OCI-LY3 (cell line): ENCODE measurements at regions not wholly inside any gene's neighbourhood (a gene's known extent, or its start where the extent isn't known, plus 50 kb on each side); places are given as distances from the start of the nearest gene placed in this dataset.
"Not testable (repeated sequence)": the region's sequence is repeated elsewhere in the genome, so short reads cannot be mapped to it uniquely, and the experiment has no call there.

Experiments used
- EZH2phosphoT487 ChIP-seq: fragments of 200-600 bp; shearing (Covaris generic); IDR thresholded peaks from 2 replicates; pipeline ENCODE4 v1.6.1; 2018; ENCODE audit warnings: antibody characterized with exemption, mixed run types, low read depth
- TF ChIP-seq, protein P1 (sequence below): fragments of 200-600, 300-600 bp; sonication (generic); IDR thresholded peaks from 2 replicates; pipeline ENCODE4 v1.5.1; 2014; ENCODE audit warnings: antibody characterized with exemption, low read length, low read depth

DNA sequence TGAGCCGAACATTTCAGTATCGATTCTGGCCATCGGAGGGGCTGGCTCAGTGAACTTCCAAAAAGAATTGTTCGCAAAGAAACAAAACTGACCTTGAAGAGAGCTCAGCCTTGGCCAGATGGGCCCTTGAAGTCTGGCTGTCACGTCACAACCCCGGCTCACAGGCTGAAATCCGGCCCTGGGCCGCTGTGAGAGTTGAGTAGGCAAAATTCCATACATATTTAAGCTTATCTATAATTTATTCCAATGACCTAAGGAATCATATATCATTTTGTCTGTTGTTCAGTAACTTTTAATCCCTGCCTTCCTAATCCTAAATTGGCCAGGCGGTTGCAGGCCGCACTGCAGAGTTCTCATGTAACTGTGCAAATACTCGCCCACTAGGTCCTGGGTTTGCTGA is 174.8 kb downstream of the LAT start:
- TF ChIP-seq, protein P1, sequence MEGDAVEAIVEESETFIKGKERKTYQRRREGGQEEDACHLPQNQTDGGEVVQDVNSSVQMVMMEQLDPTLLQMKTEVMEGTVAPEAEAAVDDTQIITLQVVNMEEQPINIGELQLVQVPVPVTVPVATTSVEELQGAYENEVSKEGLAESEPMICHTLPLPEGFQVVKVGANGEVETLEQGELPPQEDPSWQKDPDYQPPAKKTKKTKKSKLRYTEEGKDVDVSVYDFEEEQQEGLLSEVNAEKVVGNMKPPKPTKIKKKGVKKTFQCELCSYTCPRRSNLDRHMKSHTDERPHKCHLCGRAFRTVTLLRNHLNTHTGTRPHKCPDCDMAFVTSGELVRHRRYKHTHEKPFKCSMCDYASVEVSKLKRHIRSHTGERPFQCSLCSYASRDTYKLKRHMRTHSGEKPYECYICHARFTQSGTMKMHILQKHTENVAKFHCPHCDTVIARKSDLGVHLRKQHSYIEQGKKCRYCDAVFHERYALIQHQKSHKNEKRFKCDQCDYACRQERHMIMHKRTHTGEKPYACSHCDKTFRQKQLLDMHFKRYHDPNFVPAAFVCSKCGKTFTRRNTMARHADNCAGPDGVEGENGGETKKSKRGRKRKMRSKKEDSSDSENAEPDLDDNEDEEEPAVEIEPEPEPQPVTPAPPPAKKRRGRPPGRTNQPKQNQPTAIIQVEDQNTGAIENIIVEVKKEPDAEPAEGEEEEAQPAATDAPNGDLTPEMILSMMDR, result not testable (repeated sequence)
- not testable (repeated sequence) for TF ChIP-seq EZH2phosphoT487
